Epidermal melanocyte (primary cell): ENCODE measurements at regions not wholly inside any gene's neighbourhood (a gene's known extent, or its start where the extent isn't known, plus 50 kb on each side); places are given as distances from the start of the nearest gene placed in this dataset.

ENCODE experiments used
- DNase-seq: peaks from one replicate; pipeline ENCODE4 v3.0.0; 2011; ENCODE audit warnings: low spot score; ENCODE audit not compliant: insufficient read length

GRCh38 chr5:23368393-23368792 is 139.0 kb upstream of the PRDM9 start:
- DNase-seq, result no peak

- DNase-seq, result no peak
Measured at GRCh38 chr5:23367874-23368273, 139.5 kb upstream of the PRDM9 start.

- no peak for DNase-seq
Measured at GRCh38 chr5:23353286-23353685, 154.1 kb upstream of the PRDM9 start.

GRCh38 chr5:23352446-23352845 is 155.0 kb upstream of the PRDM9 start:
- no peak for DNase-seq

GRCh38 chr5:23343121-23343520 is 164.3 kb upstream of the PRDM9 start:
- DNase-seq, result no peak

- no peak for DNase-seq
Measured at GRCh38 chr5:23332650-23333251, 174.7 kb upstream of the PRDM9 start.

GRCh38 chr5:23330726-23331125 is 176.7 kb upstream of the PRDM9 start:
- no peak for DNase-seq

- DNase-seq, result no peak
Measured at GRCh38 chr5:23319901-23320300, 187.5 kb upstream of the PRDM9 start.

GRCh38 chr5:23318960-23319359 is 188.4 kb upstream of the PRDM9 start:
- DNase-seq, result no peak

GRCh38 chr5:23318166-23318565 is 189.2 kb upstream of the PRDM9 start:
- no peak for DNase-seq

- DNase-seq, result no peak
Measured at GRCh38 chr5:23316060-23316591, 191.3 kb upstream of the PRDM9 start.

GRCh38 chr5:23314827-23315226 is 192.6 kb upstream of the PRDM9 start:
- DNase-seq, result no peak

GRCh38 chr5:23305055-23305454 is 202.4 kb upstream of the PRDM9 start:
- DNase-seq, result no peak

- no peak for DNase-seq
Measured at GRCh38 chr5:23303836-23304235, 203.6 kb upstream of the PRDM9 start.

- no peak for DNase-seq
Measured at GRCh38 chr5:23303435-23303834, 204.0 kb upstream of the PRDM9 start.

GRCh38 chr5:23302438-23302837 is 205.0 kb upstream of the PRDM9 start:
- no peak for DNase-seq

- DNase-seq, result no peak
Measured at GRCh38 chr5:23289162-23289561, 218.2 kb upstream of the PRDM9 start.

GRCh38 chr5:23284656-23285055 is 222.8 kb upstream of the PRDM9 start:
- no peak for DNase-seq

GRCh38 chr5:23274171-23274570 is 233.2 kb upstream of the PRDM9 start:
- no peak for DNase-seq

GRCh38 chr5:23269981-23270380 is 237.4 kb upstream of the PRDM9 start:
- DNase-seq, result no peak

- DNase-seq, result no peak
Measured at GRCh38 chr5:23268136-23268535, 239.3 kb upstream of the PRDM9 start.

GRCh38 chr5:23260621-23261020 is 246.8 kb upstream of the PRDM9 start:
- no peak for DNase-seq

GRCh38 chr5:23257656-23258055 is 249.8 kb upstream of the PRDM9 start:
- DNase-seq, result no peak
